H1 (cell line): ENCODE measurements at regions not wholly inside any gene's neighbourhood (a gene's known extent, or its start where the extent isn't known, plus 50 kb on each side); places are given as distances from the start of the nearest gene placed in this dataset.

Source experiments
- CTCF ChIA-PET: fragments of 300-600 bp; sonication (Branson Sonifier 250); formaldehyde crosslinking; loops from one replicate; lab custom pipeline; 2021; ENCODE audit not compliant: partially characterized antibody; lab: Charles Lee
- POLR2A ChIA-PET: fragments of 300-600 bp; sonication (Branson Sonifier 250); formaldehyde crosslinking; loops from one replicate; lab custom pipeline; 2021; ENCODE audit warnings: inconsistent platforms; ENCODE audit not compliant: partially characterized antibody; lab: Charles Lee
- DNase-seq, 2 experiments: peaks; one replicate each; pipeline versions ENCODE4 v3.0.0 to v3.0.0-alpha.2; 2010 to 2022; ENCODE audit warnings: low spot score in 2 of 2, low read depth in 1 of 2, mixed read lengths in 1 of 2
- FAIRE-seq: peaks from 2 replicates; lab custom pipeline; 2011; peaks lifted over from hg19 to GRCh38; lab: Jason Lieb, UNC
- H2AFZ ChIP-seq: 2 replicates; pipeline ENCODE4 v1.8.1; 2012; ENCODE audit warnings: low read length, inconsistent platforms
- H2AK5ac ChIP-seq: 2 replicates; pipeline ENCODE4 v1.6.1; 2013; ENCODE audit warnings: low read depth, low read length
- H2BK120ac ChIP-seq: replicated peaks from 2 replicates; pipeline ENCODE3; 2013; ENCODE audit warnings: low read depth, low read length, inconsistent platforms
- H2BK12ac ChIP-seq: 2 replicates; pipeline ENCODE4 v1.6.1; 2013; ENCODE audit warnings: low read depth, low read length
- H2BK15ac ChIP-seq: 2 replicates; pipeline ENCODE4 v1.6.1; 2013; ENCODE audit warnings: low read length
- H2BK20ac ChIP-seq: 2 replicates; pipeline ENCODE4 v1.6.1; 2013; ENCODE audit warnings: low read length
- H2BK5ac ChIP-seq: 2 replicates; pipeline ENCODE4 v1.6.1; 2013; ENCODE audit warnings: low read depth, low read length
- H3K14ac ChIP-seq: 2 replicates; pipeline ENCODE4 v1.6.1; 2013; ENCODE audit warnings: inconsistent platforms; ENCODE audit not compliant: insufficient read length
- H3K18ac ChIP-seq: 2 replicates; pipeline ENCODE4 v1.6.1; 2013; ENCODE audit warnings: low read length; ENCODE audit errors: extremely low read depth
- H3K23ac ChIP-seq: 2 replicates; pipeline ENCODE4 v1.6.1; 2013; ENCODE audit warnings: inconsistent platforms; ENCODE audit not compliant: insufficient read length
- H3K23me2 ChIP-seq: 2 replicates; pipeline ENCODE4 v1.6.1; 2013; ENCODE audit warnings: low read depth, low read length
- H3K27ac ChIP-seq: 2 replicates; pipeline ENCODE4 v1.6.1; 2011; ENCODE audit warnings: low read depth, low read length, inconsistent platforms
- H3K27me3 ChIP-seq, 4 experiments: replicated peaks in 1 of 4; 1 replicate in 1 of 4; 2 replicates in 3 of 4; pipeline versions ENCODE4 v1.6.1 to v1.8.1; 2011 to 2013; ENCODE audit warnings: low read length in 3 of 4, mild to moderate bottlenecking in 3 of 4, inconsistent platforms in 2 of 4, mixed read lengths in 2 of 4, moderate library complexity in 1 of 4; ENCODE audit not compliant: control insufficient read depth in 3 of 4, insufficient read depth in 3 of 4; ENCODE audit errors: extremely low read depth in 1 of 4
- H3K36me3 ChIP-seq, 4 experiments: 2 replicates each; pipeline versions ENCODE4 v1.6.1 to v1.8.1; 2011 to 2013; ENCODE audit warnings: mild to moderate bottlenecking in 4 of 4, low read length in 3 of 4, moderate library complexity in 2 of 4, control low read depth in 1 of 4, inconsistent platforms in 1 of 4; ENCODE audit not compliant: insufficient read depth in 4 of 4, control insufficient read depth in 2 of 4
- H3K4ac ChIP-seq: replicated peaks from 2 replicates; pipeline ENCODE3; 2013; ENCODE audit warnings: low read length, low read depth, mixed read lengths, inconsistent platforms; ENCODE audit not compliant: insufficient read length
- H3K4me1 ChIP-seq, 4 experiments: replicated peaks in 1 of 4; 1 replicate in 1 of 4; 2 replicates in 3 of 4; pipeline versions ENCODE4 v1.6.1 to v1.8.1; 2011 to 2013; ENCODE audit warnings: low read length in 3 of 4, inconsistent platforms in 2 of 4, mixed read lengths in 1 of 4; ENCODE audit not compliant: insufficient read depth in 4 of 4, control insufficient read depth in 3 of 4
- H3K4me2 ChIP-seq, 2 experiments: 2 replicates each; pipeline versions ENCODE4 v1.6.1 to v1.8.1; 2011 to 2013; ENCODE audit warnings: low read depth in 2 of 2, low read length in 2 of 2, control low read depth in 1 of 2, inconsistent platforms in 1 of 2, mild to moderate bottlenecking in 1 of 2; ENCODE audit not compliant: insufficient read depth in 1 of 2
- H3K4me3 ChIP-seq, 4 experiments: fragments of 200-600, 300-600 bp in 1 of 4; sonication (generic), shearing (Covaris generic), sonication (Bioruptor Twin) in 1 of 4; 2 replicates each; pipeline versions ENCODE4 v1.5.1 to v1.8.1; 2011 to 2016; ENCODE audit warnings: low read length in 4 of 4, low read depth in 3 of 4, control low read depth in 2 of 4, inconsistent platforms in 2 of 4, mild to moderate bottlenecking in 2 of 4, mixed read lengths in 1 of 4, moderate library complexity in 1 of 4; ENCODE audit not compliant: insufficient read depth in 2 of 4; ENCODE audit errors: extremely low read depth in 1 of 4
- H3K56ac ChIP-seq: replicated peaks from 2 replicates; pipeline ENCODE3; 2013; ENCODE audit warnings: low read depth, mild to moderate bottlenecking, mixed read lengths, low read length, inconsistent platforms; ENCODE audit not compliant: insufficient read length
- H3K79me1 ChIP-seq: 2 replicates; pipeline ENCODE4 v1.6.1; 2013; ENCODE audit warnings: low read depth, low read length, control low read depth
- H3K79me2 ChIP-seq, 2 experiments: 2 replicates each; pipeline versions ENCODE4 v1.6.1 to v1.8.1; 2012 to 2013; ENCODE audit warnings: low read length in 2 of 2, mild to moderate bottlenecking in 2 of 2, inconsistent platforms in 1 of 2; ENCODE audit not compliant: insufficient read depth in 2 of 2, control insufficient read depth in 1 of 2
- H3K9ac ChIP-seq, 4 experiments: replicated peaks in 1 of 4; 1 replicate in 1 of 4; 2 replicates in 3 of 4; pipeline versions ENCODE4 v1.6.1 to v1.8.1; 2011 to 2013; ENCODE audit warnings: low read depth in 3 of 4, low read length in 3 of 4, control low read depth in 2 of 4, mild to moderate bottlenecking in 2 of 4, moderate library complexity in 2 of 4, inconsistent platforms in 1 of 4; ENCODE audit errors: extremely low read depth in 1 of 4
- H3K9me3 ChIP-seq, 2 experiments: 2 replicates each; pipeline versions ENCODE4 v1.6.1 to v1.8.1; 2012 to 2013; ENCODE audit warnings: mild to moderate bottlenecking in 2 of 2, moderate library complexity in 2 of 2, control low read depth in 1 of 2, inconsistent platforms in 1 of 2, low read depth in 1 of 2, low read length in 1 of 2, mixed read lengths in 1 of 2; ENCODE audit not compliant: insufficient read depth in 2 of 2
- H4K20me1 ChIP-seq, 2 experiments: replicated peaks in 1 of 2; 2 replicates each; pipeline versions ENCODE3 to v1.8.1; 2011 to 2013; ENCODE audit warnings: inconsistent platforms in 2 of 2, low read length in 2 of 2, mild to moderate bottlenecking in 1 of 2; ENCODE audit not compliant: insufficient read depth in 2 of 2, control insufficient read depth in 1 of 2
- H4K5ac ChIP-seq: 2 replicates; pipeline ENCODE4 v1.6.1; 2013; ENCODE audit warnings: low read length, low read depth, mixed read lengths, inconsistent platforms; ENCODE audit not compliant: insufficient read length
- H4K8ac ChIP-seq: 2 replicates; pipeline ENCODE4 v1.8.0; 2013; ENCODE audit warnings: mild to moderate bottlenecking, moderate library complexity, low read length, inconsistent platforms; ENCODE audit not compliant: insufficient read depth; ENCODE audit errors: extremely low read depth
- H4K91ac ChIP-seq: replicated peaks from 2 replicates; pipeline ENCODE3; 2013; ENCODE audit warnings: low read length, mixed read lengths, inconsistent platforms; ENCODE audit not compliant: insufficient read length
- HDAC2 ChIP-seq, 2 experiments: fragments of 300-600 bp in 1 of 2; sonication (generic) in 1 of 2; IDR thresholded peaks; 2 replicates each; pipeline ENCODE4 v1.6.1; 2011 to 2012; ENCODE audit warnings: low read depth in 2 of 2, low read length in 2 of 2, mild to moderate bottlenecking in 2 of 2, moderate library complexity in 2 of 2, borderline replicate concordance in 1 of 2, inconsistent platforms in 1 of 2

- Histone ChIP-seq H3K27me3 (no peaks in the 10 kb centered on the region), H3K79me2 (no peaks in the 10 kb centered on the region), H2BK12ac (no peak overlapping the region), H4K91ac (no peak overlapping the region), H3K79me1 (no peaks in the 10 kb centered on the region), H3K23ac (no peak overlapping the region), H3K27ac (no peak overlapping the region), H3K56ac (no peak overlapping the region), H2BK5ac (no peak overlapping the region), H4K8ac (no peak overlapping the region), H3K14ac (no peak overlapping the region), H3K18ac (no peak overlapping the region), H3K9ac (no peak overlapping the region), H3K4ac (no peak overlapping the region), H3K4me2 (no peak overlapping the region), H2AK5ac (no peak overlapping the region), H3K36me3 (no peaks in the 10 kb centered on the region; a peak in 1 of 8 replicates), H2BK15ac (no peak overlapping the region), H4K20me1 (no peaks in the 10 kb centered on the region), H3K4me3 (no peak overlapping the region), H3K4me1 (no peaks in the 10 kb centered on the region), H4K5ac (no peak overlapping the region), H2BK120ac (no peak overlapping the region), H3K23me2 (no peaks in the 10 kb centered on the region), H2BK20ac (no peak overlapping the region), H2AFZ (no peak overlapping the region), H3K9me3 (no peaks in the 10 kb centered on the region)
- POLR2A ChIA-PET, result no interaction called here
- FAIRE-seq, result no peak
- CTCF ChIA-PET, result no interaction called here
- DNase-seq, result no peak
- TF ChIP-seq HDAC2 (IDR thresholded peaks at IDR 0.05; ENCODE audit: borderline replicate concordance in 1 of 2, low read depth in 2 of 2, low read length in 2 of 2), result no peak
Measured at GRCh38 chr2:145096582-145096981, 576.7 kb upstream of the ZEB2 start.
